Coronary artery (tissue), 2 donors: ENCODE measurements at regions not wholly inside any gene's neighbourhood (a gene's known extent, or its start where the extent isn't known, plus 50 kb on each side); places are given as distances from the start of the nearest gene placed in this dataset.

Experiments used
- DNase-seq: peaks from one replicate; pipeline ENCODE4 v3.0.0-alpha.2; 2017; ENCODE audit warnings: low spot score
- H3K27ac ChIP-seq, 2 donors: fragments of 200-600 bp; sonication (generic); one replicate each; pipeline ENCODE4 v1.5.1; 2016 to 2019
- H3K4me3 ChIP-seq: fragments of 200-600 bp; sonication (generic); 2 replicates; pipeline ENCODE4 v1.5.1; 2016; ENCODE audit warnings: mild to moderate bottlenecking, moderate library complexity
- TF ChIP-seq, protein P1 (sequence below): fragments of 200-600 bp; sonication (generic); IDR thresholded peaks from one replicate; pipeline ENCODE4 v1.5.1; 2019; ENCODE audit warnings: antibody characterized with exemption

DNA sequence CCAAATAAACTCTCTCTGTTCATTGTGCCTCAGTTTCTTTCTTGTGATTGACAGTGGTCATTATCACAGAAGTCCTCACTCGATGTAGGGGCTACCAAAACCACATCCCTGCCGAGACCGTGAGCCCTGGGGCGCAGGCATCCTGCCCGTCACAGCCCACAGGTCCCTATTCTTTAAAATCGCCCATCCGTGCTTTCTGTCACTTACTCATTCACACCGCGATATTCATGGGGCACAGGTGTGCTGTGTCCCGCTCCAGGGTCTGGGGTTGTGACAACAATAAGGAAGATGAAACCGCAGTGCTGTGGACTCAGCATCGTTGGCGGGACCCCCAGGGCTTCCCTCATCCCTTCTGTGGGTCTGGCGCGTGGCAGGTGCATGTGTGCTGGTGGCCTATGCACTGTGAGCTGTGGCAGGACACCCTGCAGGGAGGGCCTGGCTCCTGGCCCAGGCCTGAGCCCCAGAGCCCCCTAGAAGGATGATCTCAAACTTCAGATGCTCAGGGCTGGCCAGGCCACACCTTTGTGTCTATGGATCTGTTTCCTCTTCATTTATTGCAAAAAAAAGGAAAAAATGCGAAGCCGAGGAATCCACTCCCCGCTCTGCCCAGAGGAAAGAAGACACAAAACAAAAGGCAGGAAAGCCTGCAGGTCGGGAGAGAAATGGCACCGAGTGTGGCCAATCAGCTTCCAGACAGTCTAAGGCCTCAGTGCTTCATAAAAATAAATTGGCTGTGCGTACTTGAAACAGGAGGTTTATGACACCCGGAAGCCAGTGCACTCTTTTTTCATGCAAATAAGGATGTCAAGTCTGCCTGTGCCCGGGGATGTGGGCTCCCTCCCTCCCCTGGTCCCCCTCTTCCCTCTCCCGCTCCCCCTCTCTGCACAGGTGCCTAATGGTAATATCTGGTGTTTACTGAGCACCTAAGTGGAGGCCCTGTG lies 109.5 kb upstream of the ADRA2C start:
- DNase-seq = no peak
- Histone ChIP-seq H3K27ac (peak overlapping the region; percentile 70 to 91), H3K4me3 (no peak overlapping the region)
- TF ChIP-seq, protein P1, sequence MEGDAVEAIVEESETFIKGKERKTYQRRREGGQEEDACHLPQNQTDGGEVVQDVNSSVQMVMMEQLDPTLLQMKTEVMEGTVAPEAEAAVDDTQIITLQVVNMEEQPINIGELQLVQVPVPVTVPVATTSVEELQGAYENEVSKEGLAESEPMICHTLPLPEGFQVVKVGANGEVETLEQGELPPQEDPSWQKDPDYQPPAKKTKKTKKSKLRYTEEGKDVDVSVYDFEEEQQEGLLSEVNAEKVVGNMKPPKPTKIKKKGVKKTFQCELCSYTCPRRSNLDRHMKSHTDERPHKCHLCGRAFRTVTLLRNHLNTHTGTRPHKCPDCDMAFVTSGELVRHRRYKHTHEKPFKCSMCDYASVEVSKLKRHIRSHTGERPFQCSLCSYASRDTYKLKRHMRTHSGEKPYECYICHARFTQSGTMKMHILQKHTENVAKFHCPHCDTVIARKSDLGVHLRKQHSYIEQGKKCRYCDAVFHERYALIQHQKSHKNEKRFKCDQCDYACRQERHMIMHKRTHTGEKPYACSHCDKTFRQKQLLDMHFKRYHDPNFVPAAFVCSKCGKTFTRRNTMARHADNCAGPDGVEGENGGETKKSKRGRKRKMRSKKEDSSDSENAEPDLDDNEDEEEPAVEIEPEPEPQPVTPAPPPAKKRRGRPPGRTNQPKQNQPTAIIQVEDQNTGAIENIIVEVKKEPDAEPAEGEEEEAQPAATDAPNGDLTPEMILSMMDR = no peak

DNA sequence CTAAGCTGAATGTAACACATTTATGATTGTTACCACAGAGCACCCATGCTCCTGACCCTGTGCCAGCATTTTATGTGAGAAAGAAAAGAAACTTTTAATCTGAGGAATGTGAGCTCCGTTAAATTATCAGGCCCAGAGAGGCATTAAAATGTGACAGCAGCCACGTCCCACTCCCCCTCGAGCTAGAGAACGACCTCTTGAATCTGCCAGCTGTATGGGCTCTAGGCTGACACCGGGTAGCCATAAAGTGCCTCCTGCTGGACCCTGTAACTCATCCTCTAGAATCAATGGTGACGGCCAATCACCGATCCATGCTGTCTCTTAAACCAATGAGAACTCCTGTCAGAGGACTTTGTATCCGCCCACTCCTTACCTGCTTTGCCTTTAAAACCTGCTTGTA lies 110.2 kb upstream of the ADRA2C start:
- DNase-seq = no peak
- Histone ChIP-seq H3K27ac (no peak overlapping the region), H3K4me3 (no peak overlapping the region)
- TF ChIP-seq, protein P1 = no peak

DNA sequence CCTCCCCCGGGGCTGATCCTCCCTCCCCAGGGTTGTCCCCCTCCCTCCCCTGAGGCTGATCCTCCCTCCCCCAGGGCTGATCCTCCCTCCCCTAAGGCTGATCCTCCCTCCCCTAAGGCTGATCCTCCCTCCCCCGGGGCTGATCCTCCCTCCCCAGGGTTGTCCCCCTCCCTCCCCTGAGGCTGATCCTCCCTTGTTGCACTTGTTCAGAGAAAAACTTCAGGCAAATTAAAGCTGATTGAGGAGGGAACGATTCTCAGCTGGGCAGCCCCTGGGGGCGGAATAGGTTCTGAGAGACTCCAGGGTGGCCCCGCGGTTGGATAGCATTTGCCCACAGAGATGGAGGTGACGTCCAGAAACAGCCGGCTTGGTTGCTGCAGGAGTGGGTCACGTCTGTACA lies 110.7 kb upstream of the ADRA2C start:
- no peak overlapping the region for H3K27ac ChIP-seq
- no peak for DNase-seq
- no peak overlapping the region for H3K4me3 ChIP-seq
- TF ChIP-seq, protein P1 = no peak

DNA sequence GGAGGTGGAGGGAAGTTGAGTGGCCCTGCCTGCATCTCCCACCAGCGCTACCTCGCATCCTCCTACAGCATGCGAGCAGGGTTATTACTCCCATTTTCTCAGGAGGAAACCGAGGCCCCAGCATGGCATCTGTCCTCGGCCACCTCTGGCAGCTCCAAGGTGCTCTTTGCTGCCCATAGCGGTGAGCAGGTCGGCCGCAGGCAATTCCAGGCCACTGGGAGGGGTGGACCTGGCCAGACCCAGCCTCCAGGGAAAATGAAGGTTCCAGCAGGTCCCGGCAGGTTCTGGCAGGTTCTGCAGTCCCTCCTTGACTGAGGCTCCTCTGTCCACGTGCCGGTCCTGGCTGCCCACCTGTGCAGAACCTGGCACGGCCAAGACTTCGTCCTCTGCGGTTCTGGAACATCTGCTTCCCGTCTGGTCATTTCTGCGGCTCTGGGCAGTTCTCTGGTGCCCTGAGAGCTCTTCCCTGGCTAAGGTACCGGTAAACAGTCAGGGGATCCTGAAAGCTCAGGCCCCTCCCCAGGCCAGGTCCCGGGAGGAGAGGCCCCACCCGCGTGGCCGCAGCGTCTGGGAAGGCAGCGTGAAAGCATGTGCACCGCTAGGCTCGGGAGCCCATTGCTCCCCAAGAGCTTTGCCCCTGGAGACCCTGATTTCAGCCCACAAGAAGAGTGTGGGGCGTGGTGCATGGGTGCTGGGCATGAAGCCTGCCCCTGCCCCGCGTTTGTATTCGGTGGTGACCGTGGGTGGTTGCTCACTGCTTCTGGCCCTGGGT lies 112.0 kb upstream of the ADRA2C start:
- no peak for DNase-seq
- no peak overlapping the region for H3K27ac ChIP-seq
- no peak overlapping the region for H3K4me3 ChIP-seq
- TF ChIP-seq, protein P1 = no peak

DNA sequence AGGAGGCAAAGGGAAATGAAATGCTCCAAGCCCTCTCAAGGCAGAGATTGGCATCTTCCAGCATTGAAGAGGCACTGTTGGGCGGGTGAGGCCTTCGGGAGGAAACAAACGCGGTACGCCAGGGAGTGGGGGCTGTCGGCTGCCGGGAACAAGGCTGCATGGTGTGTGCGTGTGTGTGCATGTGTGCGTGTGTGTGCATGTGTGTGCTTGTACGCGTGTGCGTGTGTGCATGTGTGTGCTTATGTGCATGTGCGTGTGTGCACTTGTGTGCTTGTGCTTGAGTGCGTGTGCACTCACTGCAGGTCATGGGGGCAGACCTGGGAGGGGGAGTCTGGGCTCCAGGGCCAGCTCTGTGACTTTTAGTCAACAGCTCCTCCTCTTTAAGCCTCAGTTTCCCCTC lies 113.6 kb upstream of the ADRA2C start:
- DNase-seq = no peak
- no peak overlapping the region for H3K27ac ChIP-seq
- H3K4me3 ChIP-seq = no peak overlapping the region
- TF ChIP-seq, protein P1 = no peak

DNA sequence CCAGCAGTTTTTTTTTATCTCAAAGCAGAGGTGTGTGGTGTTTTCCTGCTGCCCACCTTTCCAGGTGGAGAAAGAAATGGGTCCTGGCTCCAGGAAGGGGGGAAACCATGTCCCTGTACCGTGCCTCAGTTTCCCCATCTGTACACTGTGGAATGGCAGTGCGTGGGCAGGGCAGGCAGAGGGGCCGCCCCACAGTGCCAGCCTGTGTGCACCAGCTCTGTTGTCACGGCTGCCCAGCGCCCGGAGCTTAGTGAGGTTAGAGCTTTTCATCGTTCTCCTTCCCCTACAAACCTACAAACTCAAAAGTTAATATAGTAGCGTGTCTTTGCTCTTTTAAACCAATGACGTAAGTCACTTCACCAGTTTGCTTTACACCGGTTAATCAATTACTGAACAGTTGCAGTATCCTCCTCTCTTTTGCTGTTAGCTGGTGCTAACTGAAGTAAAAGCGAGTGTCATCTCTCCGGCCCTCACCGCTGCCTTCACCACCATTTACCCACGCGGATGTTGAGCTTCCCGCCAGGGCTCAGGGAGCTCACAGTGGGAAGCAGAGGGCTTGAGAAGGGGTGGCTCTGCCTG lies 114.8 kb upstream of the ADRA2C start:
- TF ChIP-seq, protein P1 = no peak
- no peak for DNase-seq
- no peak overlapping the region for H3K4me3 ChIP-seq
- H3K27ac ChIP-seq = no peak overlapping the region
